ENCODE measurements at regions not wholly inside any gene's neighbourhood (a gene's known extent, or its start where the extent isn't known, plus 50 kb on each side); places are given as distances from the start of the nearest gene placed in this dataset.

DNA sequence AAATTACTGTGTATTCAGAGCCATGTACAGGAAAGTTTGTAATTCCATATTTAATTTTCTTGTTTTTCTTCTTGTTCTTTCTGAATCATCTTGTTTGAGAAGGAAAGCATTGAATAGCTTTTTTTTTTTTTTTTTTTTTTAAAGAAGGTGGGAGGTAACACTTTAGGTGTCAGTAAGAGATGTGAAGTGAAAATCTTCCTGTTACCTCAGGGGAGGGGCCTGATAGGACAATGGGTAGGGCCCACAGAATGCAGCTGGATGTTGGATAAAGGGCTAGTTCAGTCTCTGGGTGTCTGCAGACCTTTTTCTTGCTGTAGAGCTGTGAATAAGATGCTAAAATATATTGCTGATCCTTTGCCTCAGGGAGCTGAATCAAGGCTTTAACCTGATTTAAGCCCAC, 317.4 kb downstream of the MAN2A1 start:
- Histone ChIP-seq H3K9me3 (replicated peaks) (no peaks in the 10 kb centered on the region), H3K27ac (no peak overlapping the region), H3K27me3 (replicated peaks) (no peaks in the 10 kb centered on the region), H3K36me3 (no peaks in the 10 kb centered on the region), H3K4me3 (no peak overlapping the region), H3K4me1 (replicated peaks) (no peaks in the 10 kb centered on the region)
- no peak for DNase-seq (ENCODE audit: low read depth in 1 of 2, low spot score in 2 of 2)

DNA sequence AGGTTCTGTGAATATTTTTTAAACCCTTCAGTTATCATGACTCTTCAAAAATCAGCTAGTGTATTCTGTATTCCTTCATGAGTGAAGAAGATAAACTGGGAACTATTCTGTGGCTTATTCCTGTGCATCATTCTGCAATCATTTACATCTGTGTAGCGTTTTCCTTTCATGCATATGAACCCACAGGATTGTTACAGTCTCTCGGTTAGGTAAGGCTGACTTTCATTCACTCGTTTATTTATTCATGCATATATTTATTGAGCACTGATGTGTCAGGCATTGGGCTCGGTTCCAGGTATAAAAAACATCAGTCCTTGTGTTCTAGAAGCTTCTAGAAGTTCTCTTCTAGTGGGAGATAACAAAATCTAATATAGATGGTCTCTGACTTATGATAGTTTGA, 318.4 kb downstream of the MAN2A1 start:
- no peaks in the 10 kb centered on the region for H3K36me3 ChIP-seq
- no peak overlapping the region for H3K27ac ChIP-seq
- H3K9me3 ChIP-seq (replicated peaks): no peaks in the 10 kb centered on the region
- no peak overlapping the region for H3K4me3 ChIP-seq
- H3K27me3 ChIP-seq (replicated peaks): no peaks in the 10 kb centered on the region
- H3K4me1 ChIP-seq (replicated peaks): no peaks in the 10 kb centered on the region
- DNase-seq (ENCODE audit: low read depth in 1 of 2, low spot score in 2 of 2): no peak

DNA sequence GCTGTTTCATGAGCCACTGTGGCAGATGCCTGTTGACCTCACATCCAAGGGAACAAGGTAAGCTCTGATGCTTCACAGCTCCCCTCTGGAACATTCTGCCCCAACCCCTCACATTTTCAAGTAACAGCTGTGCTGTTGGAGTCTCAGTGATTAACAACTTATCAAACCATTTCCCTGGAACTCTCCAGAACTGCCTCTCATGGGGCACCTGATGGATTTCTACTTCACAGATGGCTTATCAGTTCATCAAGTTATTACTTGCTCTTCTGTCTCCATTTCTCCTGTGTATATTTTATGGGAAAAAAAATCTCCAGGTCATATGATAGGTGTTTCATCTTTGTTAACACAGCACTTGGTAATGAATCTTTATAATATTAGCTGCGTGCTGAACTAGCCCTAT, 322.4 kb downstream of the MAN2A1 start:
- H3K27me3 ChIP-seq (replicated peaks): no peaks in the 10 kb centered on the region
- no peaks in the 10 kb centered on the region for H3K36me3 ChIP-seq
- no peak overlapping the region for H3K27ac ChIP-seq
- no peaks in the 10 kb centered on the region for H3K4me1 ChIP-seq (replicated peaks)
- no peaks in the 10 kb centered on the region for H3K9me3 ChIP-seq (replicated peaks)
- no peak for DNase-seq (ENCODE audit: low read depth in 1 of 2, low spot score in 2 of 2)
- H3K4me3 ChIP-seq: no peak overlapping the region

DNA sequence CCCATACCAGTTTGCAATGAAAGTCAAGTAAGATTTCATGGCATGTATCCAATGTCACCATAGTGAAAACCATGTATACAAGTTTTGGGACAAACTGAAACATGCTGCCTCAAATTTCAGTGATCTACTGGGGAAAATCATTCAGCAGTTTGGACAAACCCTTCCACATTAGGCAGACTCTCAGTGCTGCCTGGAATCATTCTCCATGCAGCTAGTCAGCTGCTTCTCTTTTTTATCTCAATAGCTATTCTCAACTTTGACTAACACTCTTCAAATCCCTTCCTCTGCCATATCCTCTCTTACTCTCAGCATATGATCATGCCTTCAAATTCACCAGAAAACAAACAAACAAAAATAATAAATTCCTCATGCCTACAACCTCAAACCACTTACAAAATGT, 323.3 kb downstream of the MAN2A1 start:
- no peak overlapping the region for H3K4me3 ChIP-seq
- no peaks in the 10 kb centered on the region for H3K27me3 ChIP-seq (replicated peaks)
- H3K27ac ChIP-seq: no peak overlapping the region
- no peaks in the 10 kb centered on the region for H3K36me3 ChIP-seq
- no peaks in the 10 kb centered on the region for H3K4me1 ChIP-seq (replicated peaks)
- no peaks in the 10 kb centered on the region for H3K9me3 ChIP-seq (replicated peaks)
- no peak for DNase-seq (ENCODE audit: low read depth in 1 of 2, low spot score in 2 of 2)

DNA sequence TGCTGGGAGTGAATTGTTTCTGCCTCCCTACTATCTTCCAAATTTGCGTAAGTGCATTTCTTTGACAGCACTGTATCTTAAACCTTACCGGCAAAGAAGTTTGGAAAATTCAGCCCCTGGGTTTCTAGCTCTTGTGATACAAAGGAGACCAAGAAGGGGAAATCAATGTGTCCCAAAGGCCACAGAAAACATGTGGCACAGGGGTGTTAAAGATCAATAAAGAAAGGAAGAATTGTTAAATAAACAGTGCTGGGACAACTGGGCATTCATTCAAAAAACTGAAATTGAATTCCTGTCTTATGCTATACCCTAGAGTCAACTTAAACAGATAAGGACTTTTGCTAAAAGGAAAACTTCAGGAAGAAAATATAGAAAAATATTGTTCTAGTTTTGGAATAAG, 328.1 kb downstream of the MAN2A1 start:
- H3K27me3 ChIP-seq (replicated peaks): no peaks in the 10 kb centered on the region
- H3K36me3 ChIP-seq: no peaks in the 10 kb centered on the region
- H3K27ac ChIP-seq: no peak overlapping the region
- no peak overlapping the region for H3K4me3 ChIP-seq
- no peaks in the 10 kb centered on the region for H3K9me3 ChIP-seq (replicated peaks)
- DNase-seq (ENCODE audit: low read depth in 1 of 2, low spot score in 2 of 2): no peak
- no peaks in the 10 kb centered on the region for H3K4me1 ChIP-seq (replicated peaks)

DNA sequence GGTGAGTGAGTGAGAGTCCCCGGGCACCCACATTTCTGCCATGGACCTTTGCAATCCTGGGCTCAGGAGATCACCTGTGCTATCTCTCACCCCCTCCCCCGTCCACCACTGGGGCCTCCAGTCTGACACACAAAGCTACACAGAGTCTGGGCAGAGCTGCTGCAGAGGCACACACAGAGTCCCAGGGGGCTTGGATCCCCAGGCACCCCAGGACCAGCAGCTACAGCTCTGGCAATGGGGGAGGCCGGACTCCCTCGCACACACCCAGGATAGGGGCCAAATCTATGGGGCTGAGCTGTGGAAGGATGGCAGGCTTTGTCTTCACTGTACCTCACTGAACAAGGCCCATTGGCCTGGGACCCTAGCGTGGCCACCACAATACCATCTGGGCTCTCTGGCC, 328.8 kb downstream of the MAN2A1 start:
- no peaks in the 10 kb centered on the region for H3K9me3 ChIP-seq (replicated peaks)
- no peak for DNase-seq (ENCODE audit: low read depth in 1 of 2, low spot score in 2 of 2)
- H3K4me3 ChIP-seq: no peak overlapping the region

DNA sequence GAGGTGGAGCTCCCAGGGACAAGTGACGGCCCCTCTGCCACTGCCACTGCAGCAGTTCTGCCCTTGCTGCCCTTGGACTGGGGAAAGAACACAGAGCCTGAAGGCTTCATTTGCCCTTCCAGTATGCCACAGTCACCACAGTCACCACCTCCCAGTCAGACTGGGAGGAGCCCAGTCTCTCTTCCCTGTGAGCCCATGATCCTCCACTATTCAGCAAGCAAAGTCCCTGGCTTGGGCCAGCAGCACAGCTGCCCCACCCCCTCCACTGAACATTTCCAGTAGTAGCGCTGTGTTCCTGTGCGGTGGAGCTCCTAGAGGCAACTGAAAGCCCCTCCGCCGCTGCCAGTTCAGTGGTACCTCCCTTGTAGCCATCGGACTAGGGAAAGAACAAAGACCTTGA, 329.4 kb downstream of the MAN2A1 start:
- H3K36me3 ChIP-seq: no peaks in the 10 kb centered on the region
- DNase-seq (ENCODE audit: low read depth in 1 of 2, low spot score in 2 of 2): no peak
- H3K4me1 ChIP-seq (replicated peaks): no peaks in the 10 kb centered on the region
- no peak overlapping the region for H3K27ac ChIP-seq
- no peak overlapping the region for H3K4me3 ChIP-seq
- no peaks in the 10 kb centered on the region for H3K9me3 ChIP-seq (replicated peaks)
- H3K27me3 ChIP-seq (replicated peaks): no peaks in the 10 kb centered on the region

More for the DNA sequence above, 328.8 kb downstream of the MAN2A1 start:
- Histone ChIP-seq H3K27ac (no peak overlapping the region), H3K4me1 (replicated peaks) (no peaks in the 10 kb centered on the region), H3K36me3 (no peaks in the 10 kb centered on the region), H3K27me3 (replicated peaks) (no peaks in the 10 kb centered on the region)

DNA sequence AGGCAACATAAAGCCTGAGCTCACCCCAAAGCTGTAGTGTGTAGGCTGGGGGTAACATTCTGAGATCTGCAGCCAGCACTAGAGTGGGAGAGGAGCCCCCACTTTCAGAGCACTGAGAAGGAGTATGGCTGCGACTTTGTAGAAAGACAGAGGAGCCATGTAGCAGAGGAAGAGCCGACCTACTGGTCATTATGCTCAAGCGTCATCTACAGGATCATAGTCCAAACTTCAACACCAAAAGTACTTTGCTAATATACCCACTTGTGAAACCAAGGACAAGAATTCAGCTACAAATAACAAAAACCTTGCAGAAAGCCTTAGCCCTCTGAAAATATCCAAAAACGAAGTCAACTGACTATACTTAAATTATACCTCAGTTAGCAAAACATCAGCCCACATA, 330.1 kb downstream of the MAN2A1 start:
- Histone ChIP-seq H3K36me3 (no peaks in the 10 kb centered on the region), H3K27ac (no peak overlapping the region), H3K4me3 (no peak overlapping the region), H3K4me1 (replicated peaks) (no peaks in the 10 kb centered on the region), H3K9me3 (replicated peaks) (no peaks in the 10 kb centered on the region), H3K27me3 (replicated peaks) (no peaks in the 10 kb centered on the region)
- DNase-seq (ENCODE audit: low read depth in 1 of 2, low spot score in 2 of 2): no peak

DNA sequence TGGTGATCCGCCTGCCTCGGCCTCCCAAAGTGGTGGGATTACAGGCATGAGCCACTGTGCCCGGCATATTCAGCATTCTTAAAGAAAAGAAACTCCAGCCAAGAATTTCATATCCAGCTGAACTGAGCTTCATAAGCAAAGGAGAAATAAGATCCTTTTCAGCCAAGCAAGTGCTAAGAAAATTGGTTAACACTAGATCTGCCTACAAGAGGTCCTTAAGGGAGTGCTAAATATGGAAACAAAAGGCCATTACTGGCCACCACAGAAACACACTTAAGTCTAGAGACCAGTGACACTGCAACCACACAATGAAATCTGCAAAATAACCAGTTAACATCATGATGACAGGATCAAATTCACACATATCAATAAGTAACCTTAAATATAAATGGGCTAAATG, 331.5 kb downstream of the MAN2A1 start:
- Histone ChIP-seq H3K4me3 (no peak overlapping the region), H3K9me3 (replicated peaks) (no peaks in the 10 kb centered on the region), H3K4me1 (replicated peaks) (no peaks in the 10 kb centered on the region), H3K27ac (no peak overlapping the region), H3K27me3 (replicated peaks) (no peaks in the 10 kb centered on the region), H3K36me3 (no peaks in the 10 kb centered on the region)
- no peak for DNase-seq (ENCODE audit: low read depth in 1 of 2, low spot score in 2 of 2)

DNA sequence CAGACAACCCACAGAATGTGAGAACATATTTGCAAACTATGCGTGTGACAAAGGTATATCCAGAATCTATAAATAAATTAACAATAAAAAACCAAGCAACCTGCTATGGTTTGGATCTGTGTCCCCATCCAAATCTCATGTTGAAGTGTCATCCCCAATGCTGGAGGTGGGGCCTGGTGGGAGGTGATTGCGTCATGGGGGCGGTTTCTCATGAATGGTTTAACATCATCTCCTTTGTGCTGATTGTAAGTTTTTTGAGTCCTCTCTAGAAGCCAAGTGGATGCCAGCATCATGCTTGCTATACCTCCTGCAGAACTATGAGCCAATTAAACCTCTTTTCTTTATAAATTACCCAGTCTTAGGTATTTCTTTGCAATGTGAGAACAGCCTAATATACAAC, 335.4 kb downstream of the MAN2A1 start:
- Histone ChIP-seq H3K36me3 (no peaks in the 10 kb centered on the region), H3K27me3 (replicated peaks) (no peaks in the 10 kb centered on the region), H3K4me3 (no peak overlapping the region), H3K4me1 (replicated peaks) (no peaks in the 10 kb centered on the region), H3K27ac (no peak overlapping the region), H3K9me3 (replicated peaks) (no peaks in the 10 kb centered on the region)
- no peak for DNase-seq (ENCODE audit: low read depth in 1 of 2, low spot score in 2 of 2)

DNA sequence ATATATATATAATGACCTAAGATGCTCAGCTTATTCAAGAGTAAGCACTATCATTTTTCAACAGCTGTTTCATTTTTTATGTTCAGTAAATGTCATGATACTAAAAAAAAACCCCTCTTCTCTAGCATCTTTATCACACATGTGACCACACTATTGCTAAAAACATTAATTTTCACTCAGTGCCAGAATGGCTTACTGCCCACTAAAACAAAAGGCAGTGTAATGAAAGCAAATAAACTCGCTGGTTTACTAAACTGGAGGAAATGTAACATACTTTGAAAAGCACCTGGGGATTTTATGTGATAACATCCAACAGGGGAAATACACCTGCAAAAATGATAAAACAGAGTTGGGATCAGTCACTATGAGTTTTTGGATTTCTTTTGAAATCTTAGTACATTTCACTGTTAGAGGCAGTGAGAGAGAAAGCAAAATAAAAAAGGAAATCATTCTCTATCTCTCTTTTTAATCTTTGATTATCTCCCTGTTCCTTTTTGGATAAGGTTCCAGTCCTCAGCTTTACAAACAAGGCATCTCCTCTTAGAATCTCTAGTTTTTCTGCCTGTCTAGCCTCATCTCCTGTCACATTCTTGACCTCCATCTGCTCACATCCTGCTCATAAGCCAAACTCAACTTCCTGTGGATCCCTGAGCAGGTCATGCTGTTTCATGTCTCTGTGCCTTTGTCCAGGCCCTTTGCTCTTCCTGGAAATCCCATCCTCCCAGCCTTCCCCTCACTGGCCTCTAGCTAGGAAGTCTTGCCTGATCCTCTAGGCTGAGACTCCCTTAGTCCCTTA, 338.0 kb downstream of the MAN2A1 start:
- no peaks in the 10 kb centered on the region for H3K9me3 ChIP-seq (replicated peaks)
- H3K27ac ChIP-seq: no peak overlapping the region
- no peak for DNase-seq (ENCODE audit: low read depth in 1 of 2, low spot score in 2 of 2)
- H3K36me3 ChIP-seq: no peaks in the 10 kb centered on the region
- H3K4me3 ChIP-seq: no peak overlapping the region
- H3K27me3 ChIP-seq (replicated peaks): no peaks in the 10 kb centered on the region
- H3K4me1 ChIP-seq (replicated peaks): no peaks in the 10 kb centered on the region

DNA sequence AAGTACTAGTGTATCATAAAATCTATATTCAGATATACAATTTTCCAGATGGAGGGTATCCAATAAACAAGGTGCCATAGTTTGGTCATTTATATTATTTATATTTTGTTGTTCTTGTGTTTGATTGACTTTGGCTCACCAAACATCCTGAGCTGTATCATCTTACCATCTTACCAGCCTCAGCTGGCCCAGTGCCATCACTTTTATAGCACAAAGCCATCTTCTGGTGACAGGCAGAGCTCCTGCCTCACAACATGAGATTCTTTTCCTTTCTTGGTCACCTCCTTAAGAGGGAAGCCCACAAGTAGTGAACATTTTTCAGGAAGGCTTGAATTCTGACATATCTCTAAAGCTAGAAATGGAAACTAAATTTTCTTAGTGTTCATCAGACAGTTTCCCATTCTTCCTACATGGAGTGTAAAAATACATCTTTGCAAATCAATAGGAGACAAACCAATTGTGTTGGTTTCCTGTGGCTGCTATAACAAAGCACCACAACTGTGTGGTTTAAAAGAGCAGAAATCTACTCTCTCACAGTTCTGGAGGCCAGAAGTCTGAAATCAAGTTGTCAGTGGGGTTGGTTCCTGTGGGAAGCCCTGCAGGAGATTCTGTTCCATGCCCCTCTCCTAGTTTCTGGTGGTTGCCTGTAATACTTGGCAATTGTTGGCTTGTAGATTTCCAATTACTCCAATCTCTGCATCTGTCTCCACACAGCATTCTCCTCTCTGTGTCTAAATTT, 341.8 kb downstream of the MAN2A1 start:
- H3K27me3 ChIP-seq (replicated peaks): 0 out of 2 replicates have a peak, but pooled peaks cover 3% of the 10 kb centered on the region
- DNase-seq (ENCODE audit: low read depth in 1 of 2, low spot score in 2 of 2): no peak
- no peaks in the 10 kb centered on the region for H3K9me3 ChIP-seq (replicated peaks)
- H3K4me1 ChIP-seq (replicated peaks): no peaks in the 10 kb centered on the region
- no peaks in the 10 kb centered on the region for H3K36me3 ChIP-seq
- H3K27ac ChIP-seq: no peak overlapping the region
- no peak overlapping the region for H3K4me3 ChIP-seq

DNA sequence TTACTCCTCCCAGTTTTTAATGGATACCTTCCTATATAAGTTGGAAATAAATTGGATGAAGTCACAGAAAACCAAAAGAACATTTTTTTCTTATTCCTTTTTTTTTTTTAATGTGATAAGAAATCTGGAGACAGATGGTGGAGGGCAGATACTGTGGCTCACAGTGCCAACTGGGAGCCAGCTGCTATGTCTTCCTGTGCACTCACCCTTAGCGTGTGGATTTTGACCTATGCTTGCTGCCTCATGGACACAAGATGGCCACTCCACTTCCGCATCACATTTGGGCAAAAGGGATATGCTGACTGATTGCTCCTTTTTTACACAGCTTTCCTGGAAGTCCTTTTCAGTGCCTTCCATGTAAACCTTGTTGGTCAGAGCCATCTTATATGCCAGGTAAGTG, 342.6 kb downstream of the MAN2A1 start:
- no peaks in the 10 kb centered on the region for H3K9me3 ChIP-seq (replicated peaks)
- no peak overlapping the region for H3K4me3 ChIP-seq
- no peaks in the 10 kb centered on the region for H3K36me3 ChIP-seq
- H3K27ac ChIP-seq: no peak overlapping the region
- no peak for DNase-seq (ENCODE audit: low read depth in 1 of 2, low spot score in 2 of 2)
- H3K27me3 ChIP-seq (replicated peaks): 0 out of 2 replicates have a peak, but pooled peaks cover 3% of the 10 kb centered on the region
- no peaks in the 10 kb centered on the region for H3K4me1 ChIP-seq (replicated peaks)

DNA sequence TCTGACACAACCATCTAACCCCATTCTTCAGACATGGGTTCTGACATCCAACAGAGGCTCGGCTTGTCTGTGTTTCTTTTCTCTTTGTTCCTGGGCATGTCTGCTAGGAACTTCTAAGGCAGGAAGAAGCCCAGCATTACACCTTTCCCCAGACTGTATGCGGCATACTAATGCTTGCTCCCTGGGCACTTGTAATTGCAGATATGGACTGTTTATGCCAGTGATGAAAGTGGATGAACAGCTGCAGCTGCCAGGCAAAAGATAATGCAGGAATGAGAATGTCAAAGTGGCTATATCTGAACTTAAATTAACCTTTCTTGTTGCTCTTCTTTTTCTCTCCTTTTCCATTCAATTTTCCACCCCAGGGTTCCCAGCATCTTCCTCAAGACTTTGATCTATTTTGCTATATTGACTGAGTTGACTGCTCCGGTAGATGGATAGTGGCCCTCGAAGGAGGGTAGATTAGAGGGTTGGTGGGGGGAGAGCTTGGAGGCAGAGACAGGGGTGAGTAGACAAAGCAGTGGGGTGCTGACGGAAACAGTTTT, 344.4 kb downstream of the MAN2A1 start:
- DNase-seq (ENCODE audit: low read depth in 1 of 2, low spot score in 2 of 2): no peak
- 0 out of 2 replicates have a peak, but pooled peaks cover 3% of the 10 kb centered on the region for H3K27me3 ChIP-seq (replicated peaks)

More for the DNA sequence above, 344.4 kb downstream of the MAN2A1 start:
- Histone ChIP-seq H3K4me3 (no peak overlapping the region), H3K36me3 (no peaks in the 10 kb centered on the region), H3K27ac (no peak overlapping the region), H3K9me3 (replicated peaks) (no peaks in the 10 kb centered on the region), H3K4me1 (replicated peaks) (no peaks in the 10 kb centered on the region)

Measured in SJSA1 (cell line).